Mucosa of descending colon (tissue), 3 donors: ENCODE measurements at regions not wholly inside any gene's neighbourhood (a gene's known extent, or its start where the extent isn't known, plus 50 kb on each side); places are given as distances from the start of the nearest gene placed in this dataset.

ENCODE experiments used
- ATAC-seq: fragments of 200-7000 bp; cut with Tn5 transposase; one replicate; pipeline ENCODE4 v1.9.1; 2020; ENCODE audit warnings: mild to moderate bottlenecking, moderate library complexity
- DNase-seq, 3 donors: peaks; one replicate each; pipeline ENCODE4 v3.0.0-alpha.2; 2020
- H3K36me3 ChIP-seq: fragments of 200-600 bp; one replicate; pipeline ENCODE4 v1.8.0; 2021; ENCODE audit warnings: low read depth, mild to moderate bottlenecking
- H3K4me1 ChIP-seq: fragments of 200-600 bp; one replicate; pipeline ENCODE4 v1.8.0; 2021; ENCODE audit warnings: low read depth, mild to moderate bottlenecking
- H3K4me3 ChIP-seq: fragments of 200-600 bp; one replicate; pipeline ENCODE4 v1.8.0; 2021; ENCODE audit warnings: mild to moderate bottlenecking
- H3K9me3 ChIP-seq: fragments of 200-600 bp; one replicate; pipeline ENCODE4 v1.8.0; 2021; ENCODE audit warnings: mild to moderate bottlenecking
- intact Hi-C, 2 donors: fragments of 100-400 bp; cut with DNase I in 1 of 2; cut with micrococcal nuclease in 1 of 2; formaldehyde crosslinking; loops; one replicate each; pipeline versions ENCODE4 v1.11.0 to v1.11.1; 2022; cut with DNase I, micrococcal nuclease
- TF ChIP-seq, protein P1 (sequence below): fragments of 200-600 bp; IDR thresholded peaks from one replicate; pipeline ENCODE4 v1.8.0; 2022; ENCODE audit warnings: antibody characterized with exemption, mild to moderate bottlenecking
- donor health status: DM: no; HTN: no; CAD: no; lungs with moderate emphysema.
- donor health status: DM: no; HTN: no; CAD: no.
- donor health status: DM: no; HTN: yes; CAD: no.

DNA sequence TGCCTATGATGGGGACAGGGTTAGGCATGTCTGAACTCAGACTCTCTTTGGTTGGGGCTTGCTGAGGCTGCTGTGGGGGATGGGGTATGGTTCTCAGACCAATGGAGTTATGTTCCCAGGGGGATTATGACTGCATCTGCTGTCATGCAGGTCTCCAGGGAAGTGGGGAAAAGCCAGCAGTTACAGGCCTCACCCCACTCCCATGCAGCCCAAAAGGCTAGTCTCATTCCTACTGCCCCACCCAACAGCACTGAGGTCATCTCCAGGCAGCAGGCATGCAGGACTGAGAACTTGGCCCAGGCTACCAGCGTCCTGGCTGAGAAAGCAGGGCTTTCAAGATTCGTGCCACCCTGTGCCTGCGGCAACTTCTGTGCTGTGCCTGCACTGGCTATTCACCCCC is 373.3 kb downstream of the HTR7 start:
- TF ChIP-seq, protein P1, sequence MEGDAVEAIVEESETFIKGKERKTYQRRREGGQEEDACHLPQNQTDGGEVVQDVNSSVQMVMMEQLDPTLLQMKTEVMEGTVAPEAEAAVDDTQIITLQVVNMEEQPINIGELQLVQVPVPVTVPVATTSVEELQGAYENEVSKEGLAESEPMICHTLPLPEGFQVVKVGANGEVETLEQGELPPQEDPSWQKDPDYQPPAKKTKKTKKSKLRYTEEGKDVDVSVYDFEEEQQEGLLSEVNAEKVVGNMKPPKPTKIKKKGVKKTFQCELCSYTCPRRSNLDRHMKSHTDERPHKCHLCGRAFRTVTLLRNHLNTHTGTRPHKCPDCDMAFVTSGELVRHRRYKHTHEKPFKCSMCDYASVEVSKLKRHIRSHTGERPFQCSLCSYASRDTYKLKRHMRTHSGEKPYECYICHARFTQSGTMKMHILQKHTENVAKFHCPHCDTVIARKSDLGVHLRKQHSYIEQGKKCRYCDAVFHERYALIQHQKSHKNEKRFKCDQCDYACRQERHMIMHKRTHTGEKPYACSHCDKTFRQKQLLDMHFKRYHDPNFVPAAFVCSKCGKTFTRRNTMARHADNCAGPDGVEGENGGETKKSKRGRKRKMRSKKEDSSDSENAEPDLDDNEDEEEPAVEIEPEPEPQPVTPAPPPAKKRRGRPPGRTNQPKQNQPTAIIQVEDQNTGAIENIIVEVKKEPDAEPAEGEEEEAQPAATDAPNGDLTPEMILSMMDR = no peak
- Histone ChIP-seq H3K36me3 (no peaks in the 10 kb centered on the region), H3K9me3 (no peaks in the 10 kb centered on the region), H3K4me3 (no peak overlapping the region), H3K4me1 (no peaks in the 10 kb centered on the region)
- ATAC-seq (no peak), DNase-seq (peak in 1 of 3 donors; percentile 14)
- intact Hi-C loops = no loop called here

DNA sequence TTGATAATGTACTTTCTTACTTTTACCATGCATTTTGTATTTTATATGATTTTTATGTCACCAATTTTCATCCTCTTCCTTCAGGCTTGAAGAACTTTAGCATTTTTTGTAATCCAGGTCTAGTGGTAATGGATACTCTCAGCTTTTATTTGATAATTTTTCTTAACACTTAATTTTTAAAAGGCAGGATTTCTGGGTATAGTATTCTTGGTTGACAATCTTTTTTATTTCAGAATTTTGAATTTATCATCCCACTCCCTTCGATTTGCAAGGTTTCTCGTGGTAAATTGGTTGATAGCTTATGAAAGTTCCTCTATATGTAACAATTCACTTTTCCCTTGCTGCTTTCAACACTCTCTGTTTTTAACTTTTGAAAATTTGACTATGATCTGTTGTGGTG is 363.7 kb downstream of the HTR7 start:
- intact Hi-C loops = no loop called here
- Histone ChIP-seq H3K9me3 (peaks cover 30% of the 10 kb centered on the region), H3K36me3 (no peaks in the 10 kb centered on the region), H3K4me1 (no peaks in the 10 kb centered on the region), H3K4me3 (no peak overlapping the region)
- DNase-seq (no peak), ATAC-seq (no peak)
- TF ChIP-seq, protein P1 = no peak

DNA sequence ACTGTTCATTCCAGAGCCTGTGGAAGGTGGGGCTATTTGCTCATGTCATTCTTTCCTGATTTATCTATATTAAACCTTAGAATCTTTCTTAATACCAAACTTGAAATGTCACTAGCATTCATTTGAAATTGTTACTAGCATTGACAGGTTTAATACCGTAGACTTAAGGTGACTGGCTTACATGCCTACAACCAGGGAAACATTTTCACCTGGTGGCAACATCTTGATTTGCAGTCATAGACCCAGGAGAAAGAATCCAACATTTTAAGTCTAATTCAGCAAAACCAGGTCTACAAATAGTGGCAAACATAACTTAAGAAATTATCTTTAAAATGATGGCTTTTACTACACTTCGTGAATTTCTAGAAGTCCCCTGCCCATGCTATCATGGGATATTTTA is 353.7 kb downstream of the HTR7 start:
- no peak for ATAC-seq
- TF ChIP-seq, protein P1 = no peak
- intact Hi-C loops = no loop called here
- DNase-seq = no peak
- Histone ChIP-seq H3K4me3 (no peak overlapping the region), H3K4me1 (no peaks in the 10 kb centered on the region), H3K9me3 (no peaks in the 10 kb centered on the region), H3K36me3 (no peaks in the 10 kb centered on the region)

DNA sequence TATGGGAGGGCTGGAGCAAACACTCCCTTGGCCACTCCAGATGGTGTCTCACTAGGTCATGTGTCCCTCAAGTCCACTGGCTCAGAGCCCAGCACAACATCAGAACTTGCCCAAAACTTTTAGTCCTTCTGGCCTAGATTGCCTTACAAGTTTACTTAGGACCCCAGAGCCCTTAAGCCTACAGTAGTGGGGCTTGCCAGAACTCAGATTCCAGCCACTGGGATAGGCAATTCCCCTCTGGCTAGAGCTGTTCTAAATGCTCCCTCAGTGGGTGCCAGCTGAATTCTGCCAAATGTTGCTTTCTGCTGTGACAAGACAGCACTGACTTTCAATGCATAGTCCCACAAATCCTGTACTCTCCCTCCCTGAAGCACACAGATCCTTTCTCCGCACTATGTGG is 331.1 kb downstream of the HTR7 start:
- Histone ChIP-seq H3K36me3 (no peaks in the 10 kb centered on the region), H3K9me3 (no peaks in the 10 kb centered on the region), H3K4me3 (no peak overlapping the region), H3K4me1 (no peaks in the 10 kb centered on the region)
- TF ChIP-seq, protein P1 = no peak
- intact Hi-C loops = no loop called here
- DNase-seq (no peak), ATAC-seq (no peak)

DNA sequence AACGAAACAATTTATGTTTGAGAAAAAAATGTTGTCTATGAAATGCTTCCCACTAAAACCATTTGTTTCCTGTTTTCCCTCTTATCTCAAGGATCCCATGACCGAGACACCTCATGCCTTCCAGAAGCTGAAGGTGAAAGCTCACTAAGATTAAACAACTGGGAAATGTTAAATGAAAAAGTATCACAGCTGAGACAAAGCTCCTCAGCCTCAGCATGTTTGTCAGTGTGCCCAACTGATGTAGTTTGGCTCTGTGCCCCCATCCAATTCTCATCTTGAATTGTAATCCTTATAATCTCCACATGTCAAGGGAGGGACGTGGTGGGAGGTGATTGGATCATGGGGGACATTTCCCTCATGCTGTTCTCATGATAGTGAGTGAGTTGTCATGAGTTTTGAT is 327.3 kb downstream of the HTR7 start:
- no peaks in the 10 kb centered on the region for H3K36me3 ChIP-seq
- no peaks in the 10 kb centered on the region for H3K9me3 ChIP-seq
- no peaks in the 10 kb centered on the region for H3K4me1 ChIP-seq
- TF ChIP-seq, protein P1 = no peak
- DNase-seq (no peak), ATAC-seq (no peak)
- no peak overlapping the region for H3K4me3 ChIP-seq
- intact Hi-C loops = no loop called here

DNA sequence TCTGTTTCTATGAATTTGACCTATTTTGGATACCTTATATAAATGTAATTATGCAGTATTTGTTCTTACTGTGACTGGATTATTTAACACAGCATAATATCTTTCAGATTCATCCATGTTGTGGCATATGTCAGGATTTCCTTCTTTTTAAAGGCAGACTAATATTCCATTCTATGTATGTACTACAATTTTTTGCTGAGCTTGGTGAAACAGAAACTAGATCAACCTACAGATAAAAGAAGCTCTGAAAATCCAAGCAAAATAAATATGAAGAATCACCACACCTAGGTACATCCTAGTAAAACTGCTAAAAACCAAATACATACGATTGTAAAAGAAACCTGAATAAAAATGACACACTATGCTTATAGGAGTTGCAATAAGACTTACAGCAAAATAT is 300.5 kb downstream of the HTR7 start:
- TF ChIP-seq, protein P1 = no peak
- no peaks in the 10 kb centered on the region for H3K4me1 ChIP-seq

More for the DNA sequence above, 300.5 kb downstream of the HTR7 start:
- DNase-seq (no peak), ATAC-seq (no peak)
- intact Hi-C loops = no loop called here
- Histone ChIP-seq H3K9me3 (no peaks in the 10 kb centered on the region), H3K4me3 (no peak overlapping the region), H3K36me3 (no peaks in the 10 kb centered on the region)
